ENCODE measurements at regions not wholly inside any gene's neighbourhood (a gene's known extent, or its start where the extent isn't known, plus 50 kb on each side); places are given as distances from the start of the nearest gene placed in this dataset.

DNA sequence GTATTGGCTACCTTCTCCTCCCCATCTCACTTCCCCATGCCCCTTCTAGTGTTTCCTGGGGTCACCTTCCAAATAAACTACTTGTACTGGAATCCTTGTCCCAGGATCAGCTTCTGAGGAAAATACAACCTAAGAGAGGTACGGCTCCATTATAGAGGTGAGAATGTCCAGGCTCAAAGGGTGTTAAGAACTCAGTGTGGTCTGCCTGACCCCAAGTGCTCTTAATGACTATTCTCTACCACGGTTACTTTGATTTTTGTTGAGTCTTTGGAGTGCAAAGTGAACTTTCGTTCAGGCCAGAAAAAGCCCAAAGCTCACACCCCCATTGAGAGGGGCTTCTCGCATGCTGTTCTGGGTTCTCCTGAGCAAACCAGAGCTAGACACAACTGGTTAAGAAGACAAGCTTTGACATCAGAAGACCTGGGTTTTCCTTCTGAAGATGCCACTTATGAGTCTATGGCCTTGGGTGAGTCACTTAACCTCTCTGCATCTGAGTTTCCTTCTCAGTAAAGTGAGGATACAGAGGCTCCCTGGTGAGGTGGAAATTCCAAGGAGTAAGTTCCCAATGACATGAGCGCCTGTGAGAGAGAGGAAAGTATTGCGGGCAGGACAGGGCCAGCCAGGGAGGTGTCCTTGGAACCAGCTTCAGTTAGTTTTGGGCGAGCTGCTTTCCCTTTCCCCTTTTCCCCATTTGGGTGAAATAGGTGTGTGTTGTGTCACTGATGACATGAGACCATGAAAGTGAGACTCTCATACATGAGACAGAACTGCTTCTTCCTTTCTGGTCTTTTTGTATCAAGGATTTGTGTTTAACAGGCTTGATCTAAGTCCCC lies 475.0 kb upstream of the PROK2 start:
- no peak for DNase-seq (ENCODE audit: low spot score)

DNA sequence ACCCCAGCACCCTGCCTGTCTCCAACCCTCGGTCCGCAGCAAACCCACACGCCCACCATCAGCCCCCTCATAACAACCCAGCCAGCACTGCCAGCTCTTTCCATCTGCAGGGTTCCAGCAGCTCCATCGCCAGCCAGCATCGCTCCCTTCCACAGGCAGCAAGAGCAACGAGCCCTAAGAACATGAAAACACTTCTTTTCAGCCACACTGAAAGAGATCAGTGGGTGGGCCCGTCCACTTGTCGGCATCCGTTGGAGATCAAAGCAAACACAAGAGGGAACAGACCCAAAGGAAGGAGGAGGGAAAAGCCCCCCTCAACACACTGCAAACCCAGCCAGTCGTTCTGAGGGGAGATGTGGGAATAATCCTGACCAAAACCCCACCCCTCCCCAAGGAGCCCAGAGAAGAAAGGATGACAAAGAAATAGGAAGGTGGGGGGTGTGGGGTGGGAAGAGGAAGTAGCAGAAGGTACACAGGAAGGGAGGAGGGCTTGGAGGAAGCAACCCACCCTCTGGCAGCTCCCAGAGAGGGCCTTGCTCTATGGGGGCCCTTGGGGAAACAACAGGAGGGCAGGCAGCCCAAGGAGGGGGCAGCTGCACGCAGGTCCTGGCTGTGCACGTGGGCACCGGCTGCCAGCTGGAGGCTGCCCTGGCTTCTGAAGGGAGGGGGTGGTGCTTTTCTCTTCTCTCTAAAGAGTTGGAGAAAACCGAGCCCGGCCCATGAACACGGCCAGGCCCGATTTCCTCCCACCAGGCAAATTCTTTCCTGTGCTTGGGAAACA lies 473.6 kb upstream of the PROK2 start:
- no peak for DNase-seq (ENCODE audit: low spot score)

DNA sequence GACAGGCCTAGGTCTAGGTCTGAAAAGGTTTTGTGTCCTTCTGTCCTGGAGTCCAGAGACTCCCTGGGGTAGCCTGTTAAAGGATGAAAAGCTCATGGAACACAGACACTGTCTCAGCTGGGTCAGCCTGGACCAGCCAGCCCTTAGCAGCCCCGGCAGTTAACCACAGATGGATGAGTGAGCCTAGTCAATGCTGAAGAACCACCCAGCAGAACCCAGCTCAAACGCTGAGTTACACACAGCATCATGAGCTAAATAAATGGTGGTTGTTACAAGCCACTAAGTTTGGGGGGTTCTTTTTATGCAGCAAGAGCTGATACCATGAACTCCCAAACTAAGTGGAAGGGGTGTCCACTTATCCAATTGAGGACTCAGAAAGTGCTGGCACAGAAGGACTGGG lies 472.8 kb upstream of the PROK2 start:
- DNase-seq (ENCODE audit: low spot score), result no peak

DNA sequence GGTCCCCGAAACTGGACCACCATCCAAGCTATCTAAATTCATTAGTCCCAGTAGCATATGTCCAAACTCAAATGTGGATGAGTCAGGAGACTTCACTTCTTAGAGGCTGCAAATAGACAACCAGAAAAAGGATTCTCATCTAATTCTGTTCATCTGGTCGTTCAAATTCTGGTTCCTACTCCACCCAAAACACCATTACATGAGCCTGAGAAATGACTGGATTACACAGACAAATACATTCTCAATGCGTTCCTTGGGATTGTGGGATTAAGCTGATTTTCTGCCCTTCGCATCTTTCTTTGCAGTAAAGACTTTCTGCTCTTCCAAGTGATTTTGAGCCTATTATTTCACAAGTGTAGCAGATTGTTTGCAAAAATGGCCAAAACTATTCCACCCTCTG lies 472.3 kb upstream of the PROK2 start:
- no peak for DNase-seq (ENCODE audit: low spot score)

DNA sequence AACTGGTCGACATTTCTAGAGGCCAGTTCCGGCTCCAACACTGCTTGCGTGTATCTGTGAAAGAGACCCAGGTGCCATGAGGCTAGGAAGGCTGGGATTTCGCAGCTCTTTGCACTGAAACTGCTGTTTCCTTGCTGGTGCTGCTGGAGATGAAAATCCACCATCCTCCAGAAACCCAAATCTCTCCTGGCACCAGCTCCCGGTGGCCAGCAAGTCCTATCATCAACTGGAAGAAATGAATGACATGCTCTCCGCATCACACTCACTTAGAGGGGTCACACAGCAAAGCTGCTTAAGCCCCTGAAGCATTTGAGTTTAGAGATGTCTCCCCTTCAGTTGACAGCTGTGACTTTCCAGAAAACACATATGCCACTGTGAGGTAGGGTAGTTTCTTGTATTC lies 471.8 kb upstream of the PROK2 start:
- DNase-seq (ENCODE audit: low spot score), result no peak

DNA sequence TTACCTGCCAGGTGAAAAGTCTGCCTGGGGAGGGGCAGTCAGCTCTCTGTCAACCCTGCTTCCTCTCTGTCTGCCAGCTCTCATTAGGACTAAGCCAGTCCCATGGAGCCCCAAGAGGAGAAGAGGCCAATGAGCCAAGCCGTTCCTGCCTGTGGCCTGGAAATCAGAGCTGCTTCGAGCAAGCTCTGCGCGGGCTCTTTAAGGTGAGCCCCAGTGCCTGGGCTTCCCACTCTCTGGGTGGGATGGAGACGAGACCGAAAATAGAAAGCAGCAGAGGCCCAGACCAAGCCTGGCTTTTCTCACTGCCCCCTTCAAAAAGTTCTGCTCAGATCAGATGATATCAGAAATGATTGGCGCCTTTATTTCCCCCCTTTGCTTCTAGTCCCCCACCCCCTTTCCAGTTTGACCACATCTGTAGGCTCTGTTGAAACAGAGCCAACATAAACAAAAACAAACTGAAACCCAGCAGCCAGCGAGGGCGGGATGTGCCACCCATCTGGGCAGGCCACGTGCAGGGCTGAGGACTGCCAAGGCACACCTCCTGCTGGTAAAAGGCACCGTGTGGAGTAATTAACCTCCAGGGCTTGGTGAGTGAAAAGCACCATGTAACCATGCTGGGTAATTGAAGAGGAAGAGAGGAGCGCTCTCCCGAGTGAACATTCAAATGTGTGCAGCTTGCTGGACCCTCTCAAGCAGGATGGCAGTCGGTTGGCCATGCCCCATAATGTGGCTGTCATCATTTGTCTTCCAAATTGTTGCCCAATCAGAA lies 471.0 kb upstream of the PROK2 start:
- DNase-seq (ENCODE audit: low spot score), result peak; percentile 68

DNA sequence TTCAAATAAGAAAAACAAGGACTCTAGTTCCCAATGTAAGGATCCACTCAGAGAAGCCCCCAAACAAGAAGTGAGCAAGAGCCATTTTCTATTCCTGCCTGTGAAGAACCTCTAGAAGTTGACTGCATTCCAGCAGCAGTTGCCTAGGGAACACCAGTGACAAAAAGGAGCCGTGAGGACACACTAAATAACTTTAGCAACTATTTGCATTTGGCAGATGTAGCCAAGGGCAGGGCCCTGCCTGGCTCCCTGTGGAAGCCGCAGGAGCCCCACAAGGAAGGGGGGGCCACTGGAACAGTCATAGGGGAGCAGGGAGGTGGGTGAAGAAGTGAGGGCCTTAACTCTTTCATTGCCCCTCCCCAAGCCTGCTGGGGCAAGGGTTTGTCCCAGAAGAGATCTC lies 470.2 kb upstream of the PROK2 start:
- no peak for DNase-seq (ENCODE audit: low spot score)

DNA sequence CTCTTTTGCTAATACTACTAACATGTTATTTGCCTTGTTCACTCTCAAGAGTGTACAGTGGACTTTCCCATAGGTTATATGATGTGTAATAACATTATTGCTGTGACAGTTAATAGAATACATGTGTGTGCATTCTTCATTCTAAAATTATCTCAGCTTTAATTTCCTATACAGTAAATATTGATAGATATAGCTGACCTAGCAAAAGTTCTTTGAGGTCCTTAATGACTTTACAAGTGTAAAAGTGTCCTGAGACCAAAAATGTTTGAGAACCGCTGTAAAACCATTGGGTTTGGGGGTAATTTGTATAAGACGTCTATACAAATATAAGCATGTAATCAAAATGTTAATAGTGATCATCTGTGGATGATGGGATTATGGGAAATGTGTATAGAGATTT lies 469.5 kb upstream of the PROK2 start:
- no peak for DNase-seq (ENCODE audit: low spot score)

DNA sequence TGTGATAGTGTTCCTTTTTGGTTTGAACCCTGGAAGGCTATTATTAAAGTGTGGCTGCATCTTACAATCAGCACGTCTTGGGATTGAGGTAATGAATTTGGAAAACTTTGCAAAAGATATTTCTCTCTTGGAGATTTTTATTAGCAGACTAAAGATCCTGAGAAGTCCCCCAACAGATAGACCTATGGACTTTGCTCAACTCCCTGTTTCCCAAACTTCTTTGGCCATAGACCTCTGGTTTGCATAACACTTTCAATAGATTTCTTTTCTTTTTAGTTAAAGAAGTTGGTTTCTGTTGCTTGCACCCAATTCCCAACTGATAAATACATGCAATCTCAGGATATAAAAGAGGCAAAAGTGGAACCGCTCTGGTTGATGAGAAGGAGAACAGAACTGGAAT lies 465.8 kb upstream of the PROK2 start:
- DNase-seq (ENCODE audit: low spot score), result no peak

DNA sequence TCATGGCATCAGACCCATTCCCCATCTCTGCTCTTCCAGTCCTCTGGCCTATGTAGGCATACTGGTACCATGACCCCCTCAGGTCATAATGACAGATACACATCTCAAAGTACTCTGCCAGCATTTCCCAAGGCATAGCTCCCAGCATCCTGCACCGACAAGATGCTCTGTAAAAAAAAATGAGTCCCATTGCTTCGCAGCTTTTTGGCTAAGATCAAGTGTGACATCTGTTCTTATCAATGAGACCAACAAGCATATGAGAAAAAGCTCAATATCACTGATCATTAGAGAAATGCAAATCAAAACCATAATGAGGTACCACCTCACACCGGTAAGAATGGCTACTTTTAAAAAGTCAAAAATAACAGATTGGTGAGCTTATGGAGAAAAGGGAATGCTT lies 463.9 kb upstream of the PROK2 start:
- DNase-seq (ENCODE audit: low spot score), result no peak

DNA sequence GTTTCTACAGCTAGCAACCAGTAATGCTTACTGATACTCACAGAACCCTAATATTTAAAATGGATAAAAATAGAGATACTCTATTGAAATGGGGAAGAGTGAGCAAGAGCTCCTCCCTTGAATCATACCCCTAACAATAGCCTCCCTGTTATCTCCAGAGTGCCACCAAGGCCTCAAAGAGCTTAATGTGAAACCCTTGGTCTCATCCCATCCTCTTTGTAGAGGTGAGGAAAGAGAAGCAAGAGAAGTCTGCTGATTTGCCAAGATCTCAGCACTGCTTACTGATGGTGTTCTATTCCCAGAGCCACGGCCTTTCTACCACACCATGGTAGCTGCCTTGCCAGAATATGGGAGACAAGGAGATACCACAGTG lies 463.4 kb upstream of the PROK2 start:
- DNase-seq (ENCODE audit: low spot score), result peak; percentile 72

DNA sequence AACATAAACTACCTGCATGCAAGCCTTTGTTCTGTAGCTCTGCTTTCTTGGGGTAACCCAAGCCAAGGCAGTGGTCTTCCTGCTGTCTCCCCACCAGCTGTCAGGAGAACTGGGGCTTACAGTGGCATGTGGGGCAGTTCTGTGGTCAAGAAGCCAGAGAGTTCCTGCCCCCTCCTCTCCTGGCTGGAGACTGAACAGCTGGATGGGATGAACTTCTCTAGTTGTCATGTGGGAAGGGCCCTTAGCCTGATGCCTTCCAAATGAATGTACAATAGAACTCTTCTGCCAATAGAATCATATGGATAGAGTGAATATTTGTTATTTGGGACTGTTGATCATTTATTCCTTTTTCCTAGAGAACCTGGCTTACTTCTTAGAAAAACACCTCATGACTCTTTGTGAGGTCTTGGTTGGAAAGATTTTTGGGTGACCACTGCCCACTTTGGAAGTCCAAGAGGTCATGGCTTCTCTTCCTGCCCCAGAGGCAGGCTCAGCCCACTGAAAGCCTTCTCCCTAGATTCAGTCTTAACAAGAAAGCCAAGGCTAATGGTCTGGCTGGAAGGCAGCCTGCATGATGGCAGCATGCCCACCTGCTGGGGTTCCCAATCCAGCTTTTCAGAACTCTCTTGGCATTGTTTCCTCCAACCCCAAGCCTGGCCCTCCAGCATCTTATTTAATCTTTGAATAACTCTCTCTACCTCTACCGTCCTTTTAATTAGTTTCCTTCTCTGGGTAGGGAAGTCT lies 462.9 kb upstream of the PROK2 start:
- peak; percentile 73 for DNase-seq (ENCODE audit: low spot score)

DNA sequence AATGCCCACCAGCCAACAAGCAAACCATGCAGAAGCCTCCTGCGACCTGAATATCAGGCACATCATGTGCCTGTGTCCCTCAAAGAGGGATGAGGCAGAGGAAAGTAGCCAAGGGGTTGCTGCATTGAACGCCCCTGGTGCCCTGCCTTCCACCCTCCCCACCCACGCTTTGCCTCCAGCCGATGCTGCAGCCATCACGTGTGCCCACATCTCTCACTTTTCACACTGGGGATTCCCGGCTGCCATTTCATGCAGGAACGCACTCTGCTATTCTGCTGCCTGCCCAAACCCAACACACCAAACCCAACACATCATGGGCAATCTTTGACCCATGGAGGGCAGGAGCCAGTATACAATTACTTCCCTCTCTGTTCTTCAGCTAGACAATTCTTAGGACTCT lies 462.2 kb upstream of the PROK2 start:
- DNase-seq (ENCODE audit: low spot score), result no peak

DNA sequence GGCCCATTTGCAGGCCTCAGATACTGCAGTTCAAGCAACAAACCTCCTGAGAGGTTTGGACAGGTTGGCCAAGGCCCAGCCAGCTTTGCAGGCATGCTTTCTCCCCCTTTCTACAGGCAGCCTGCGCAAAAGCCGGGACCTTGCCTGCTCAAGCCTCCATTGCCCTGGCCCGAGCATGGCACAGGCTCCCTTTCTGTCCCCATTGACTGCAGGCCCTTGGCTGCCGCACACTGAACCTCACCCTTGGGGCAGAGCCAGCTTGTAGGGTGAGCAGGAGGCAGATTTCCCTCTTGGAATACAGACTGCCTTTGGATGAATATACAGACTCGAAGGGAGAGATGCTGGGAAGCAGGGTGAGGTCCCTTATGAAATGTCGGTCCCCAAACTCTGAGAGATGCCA lies 461.7 kb upstream of the PROK2 start:
- peak; percentile 91 for DNase-seq (ENCODE audit: low spot score)

DNA sequence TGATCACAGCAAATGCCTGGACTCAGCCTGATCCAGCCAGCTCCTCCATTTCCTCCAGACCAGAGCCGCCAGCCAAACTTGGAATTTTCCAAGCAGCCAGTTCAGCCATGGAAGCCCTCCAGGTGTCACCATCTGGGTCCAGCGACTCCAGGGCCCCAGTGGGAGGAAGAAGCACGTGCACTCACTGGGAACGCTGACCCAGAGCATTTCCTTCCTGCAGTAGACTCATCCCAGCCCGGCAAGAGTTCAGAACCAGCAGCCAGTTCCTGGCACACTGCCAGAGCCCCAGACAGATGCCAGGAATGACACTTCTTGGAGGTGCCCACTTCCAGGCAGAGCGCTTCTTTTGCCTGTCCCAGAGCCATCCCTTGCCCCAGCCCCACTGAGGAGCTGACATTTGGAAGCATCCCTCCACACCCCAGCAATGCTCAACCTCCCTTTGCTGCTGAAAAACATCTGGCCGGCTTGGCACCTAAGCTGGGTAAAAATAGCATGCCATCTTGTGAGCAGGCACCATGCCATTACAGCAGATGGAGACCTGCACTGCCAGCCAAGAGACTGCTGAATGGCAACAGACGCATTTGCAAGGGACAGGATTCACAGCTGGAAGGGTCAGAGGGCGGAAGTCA lies 460.3 kb upstream of the PROK2 start:
- peak; percentile 80 for DNase-seq (ENCODE audit: low spot score)

DNA sequence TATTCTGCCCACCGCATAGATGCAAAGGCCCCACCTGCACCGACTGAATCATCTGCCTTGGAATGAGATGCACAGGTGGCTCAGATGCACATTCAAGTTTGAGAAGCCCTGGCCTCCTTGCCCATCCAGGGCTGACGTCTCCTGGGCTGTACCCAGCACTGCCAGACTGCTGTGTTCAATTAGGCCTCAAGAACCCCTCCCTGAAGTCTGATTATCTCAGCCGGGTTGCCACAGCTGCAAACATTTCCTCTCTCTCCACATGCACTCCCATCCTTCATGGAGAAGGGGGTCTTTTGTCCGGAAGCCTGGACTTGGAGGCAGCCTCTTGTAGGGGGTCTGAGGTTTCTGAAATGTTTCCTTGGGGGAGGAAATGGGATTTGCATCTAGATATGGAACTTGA lies 459.4 kb upstream of the PROK2 start:
- DNase-seq (ENCODE audit: low spot score), result no peak

DNA sequence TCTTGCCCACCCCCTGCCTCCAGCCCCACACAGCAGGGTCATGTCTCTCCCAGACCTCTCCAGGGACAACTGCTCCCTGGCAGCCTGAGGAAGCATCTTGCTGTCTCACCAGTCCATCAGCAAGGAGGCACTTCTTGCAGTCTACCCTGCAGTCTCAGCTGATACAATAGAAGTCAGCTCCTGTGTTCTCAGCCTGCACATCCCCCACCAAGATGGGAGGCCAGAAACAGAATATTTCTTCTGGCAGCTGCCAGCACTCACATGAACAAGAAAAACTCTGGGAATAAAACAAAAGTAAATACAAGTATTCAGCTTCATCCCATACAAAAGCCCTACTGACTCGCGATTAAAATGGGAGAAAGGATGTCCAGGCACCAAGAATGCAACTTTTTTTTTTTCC lies 457.4 kb upstream of the PROK2 start:
- DNase-seq (ENCODE audit: low spot score), result peak; percentile 95

DNA sequence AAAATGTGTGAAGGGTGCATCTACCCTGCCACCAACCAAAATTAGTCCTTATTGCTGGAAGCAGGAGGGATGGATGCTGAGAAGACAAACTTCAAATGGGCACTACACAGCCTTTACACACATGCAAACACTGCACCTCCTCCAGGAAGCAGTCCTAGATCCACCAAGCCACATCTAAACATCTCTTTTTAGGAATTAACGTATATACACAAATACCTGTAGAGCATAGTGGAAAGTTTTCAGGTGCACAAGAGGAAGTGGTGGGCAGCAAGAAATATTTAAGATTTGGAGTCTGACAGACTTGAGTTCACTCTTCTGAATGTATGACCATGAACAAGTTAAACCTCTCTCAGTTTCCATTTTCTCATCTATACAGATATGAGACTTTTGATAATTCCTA lies 456.6 kb upstream of the PROK2 start:
- DNase-seq (ENCODE audit: low spot score), result no peak

DNA sequence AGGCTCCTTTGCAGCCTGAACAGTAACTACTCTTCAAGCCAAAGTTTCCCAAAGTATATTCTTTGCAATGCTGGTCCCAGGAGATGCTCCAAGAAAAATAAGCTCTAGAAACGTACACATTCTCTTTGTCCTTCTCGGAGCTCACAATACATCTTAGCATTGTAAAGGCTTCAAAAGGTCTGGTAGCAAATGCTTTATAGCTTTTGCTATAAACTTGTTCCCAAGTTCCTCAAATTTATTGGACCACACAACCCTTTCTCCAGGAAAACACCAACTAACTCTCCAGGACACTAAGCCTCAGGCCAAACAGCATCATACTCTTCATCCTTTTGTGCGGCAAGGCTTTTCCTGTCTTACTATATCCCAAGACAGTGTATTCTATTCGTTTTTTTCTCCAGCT lies 455.6 kb upstream of the PROK2 start:
- no peak for DNase-seq (ENCODE audit: low spot score)

DNA sequence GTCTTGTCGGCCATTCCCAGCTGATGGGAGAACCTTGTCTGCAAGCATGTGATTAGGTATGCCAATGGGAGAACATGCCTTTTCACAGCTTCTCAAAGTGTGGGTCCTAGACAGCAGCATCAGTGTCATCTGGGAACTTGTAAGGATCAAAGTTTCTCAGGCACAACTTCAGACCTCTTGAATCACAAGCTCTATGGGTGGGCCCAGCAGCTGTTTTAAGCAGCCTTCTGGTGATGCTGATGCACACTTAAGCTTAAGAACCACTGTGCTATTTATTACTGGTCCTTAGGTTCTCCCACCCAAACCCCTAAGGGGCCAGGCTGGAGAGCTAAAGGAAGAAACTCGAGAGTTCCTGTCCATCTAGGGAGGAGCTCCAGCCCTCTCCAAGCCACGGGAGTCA lies 453.9 kb upstream of the PROK2 start:
- no peak for DNase-seq (ENCODE audit: low spot score)

DNA sequence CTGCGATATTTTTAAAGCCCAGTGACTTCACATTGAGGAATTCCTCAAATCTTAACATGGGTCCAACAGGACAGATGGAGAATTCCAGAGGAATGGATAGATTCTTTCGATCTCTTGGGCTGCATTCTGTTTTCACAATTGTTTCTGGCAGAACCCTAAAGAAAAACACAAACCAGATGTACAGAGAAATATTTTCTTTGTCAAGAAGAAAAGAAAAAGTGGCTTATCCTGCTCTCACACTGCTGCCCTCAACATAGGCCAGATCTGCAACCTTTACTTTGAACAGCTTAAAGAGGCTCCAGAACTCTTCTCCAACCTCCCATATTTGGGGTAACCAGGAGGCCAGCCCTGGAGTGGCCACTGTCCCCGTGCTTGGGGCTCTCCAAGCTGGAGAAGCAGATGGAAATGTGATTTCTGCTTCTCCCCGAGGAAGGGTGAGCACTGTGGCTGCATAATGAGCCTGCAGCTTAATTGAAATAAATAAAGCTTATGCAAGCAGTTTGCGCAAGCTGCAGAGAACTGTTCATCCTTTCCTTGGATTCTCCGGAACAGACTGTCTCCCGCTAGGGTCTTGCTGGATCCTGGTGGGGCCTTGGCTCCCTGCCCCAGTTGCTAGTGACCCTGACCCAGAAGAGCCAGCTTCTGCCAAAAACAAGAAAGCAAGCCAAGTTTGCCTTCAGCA lies 453.2 kb upstream of the PROK2 start:
- no peak for DNase-seq (ENCODE audit: low spot score)

Data from pons (tissue), 1 donor.